ENCODE measurements at regions not wholly inside any gene's neighbourhood (a gene's known extent, or its start where the extent isn't known, plus 50 kb on each side); places are given as distances from the start of the nearest gene placed in this dataset.
A peak's percentile ranks its signal among the peaks of the same experiment; 100 is the strongest.
"Not testable (repeated sequence)": the region's sequence is repeated elsewhere in the genome, so short reads cannot be mapped to it uniquely, and the experiment has no call there.

DNA sequence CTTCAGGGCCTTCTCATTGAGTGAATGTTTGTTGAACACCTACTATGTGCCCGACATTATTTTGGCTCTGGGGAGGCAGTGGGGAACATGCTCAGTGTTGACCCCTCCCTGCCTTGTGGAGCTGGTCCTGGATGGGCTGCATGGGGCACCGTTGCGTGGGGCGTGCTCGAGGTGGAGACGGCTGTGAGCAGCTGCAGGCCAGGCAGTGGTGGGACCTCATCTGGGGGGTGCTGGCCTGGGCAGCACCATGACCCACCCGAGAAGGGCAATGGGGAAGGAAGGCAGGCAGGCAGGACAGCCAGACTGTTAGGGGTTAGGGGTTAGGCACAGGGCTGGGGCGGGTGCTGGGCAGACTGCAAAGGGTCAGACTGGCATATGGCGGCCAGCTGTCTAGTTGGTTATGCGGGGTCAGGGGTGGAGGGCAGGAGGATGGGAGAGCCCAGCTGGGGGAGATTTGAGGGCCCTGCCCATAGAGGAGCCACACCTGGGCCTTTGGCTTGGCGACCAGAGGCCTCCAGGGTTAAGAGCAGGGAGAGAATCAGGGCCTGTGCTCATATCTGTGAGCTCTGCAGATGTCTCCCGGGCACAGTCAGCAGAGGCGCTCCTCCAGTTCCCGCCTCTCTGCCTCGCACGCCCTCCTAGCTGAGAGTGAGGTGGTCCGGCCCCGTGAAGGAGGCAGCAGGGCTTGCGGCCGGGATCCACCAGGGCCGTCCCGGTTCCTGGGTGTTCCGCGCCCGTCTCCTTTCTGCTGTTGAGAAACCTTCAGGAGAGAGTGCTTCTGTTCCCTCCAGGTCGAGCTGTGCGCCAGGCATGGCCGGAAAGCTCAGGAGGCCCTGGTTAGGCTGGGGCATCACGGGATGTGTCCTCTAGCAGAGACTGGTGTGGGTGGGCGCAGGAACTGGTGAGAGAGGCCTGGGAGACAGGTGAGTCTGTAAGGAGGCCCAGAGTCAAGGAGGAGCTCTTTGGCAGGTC is 73.3 kb downstream of the RGS12 start:
- DNase-seq, result no peak

DNA sequence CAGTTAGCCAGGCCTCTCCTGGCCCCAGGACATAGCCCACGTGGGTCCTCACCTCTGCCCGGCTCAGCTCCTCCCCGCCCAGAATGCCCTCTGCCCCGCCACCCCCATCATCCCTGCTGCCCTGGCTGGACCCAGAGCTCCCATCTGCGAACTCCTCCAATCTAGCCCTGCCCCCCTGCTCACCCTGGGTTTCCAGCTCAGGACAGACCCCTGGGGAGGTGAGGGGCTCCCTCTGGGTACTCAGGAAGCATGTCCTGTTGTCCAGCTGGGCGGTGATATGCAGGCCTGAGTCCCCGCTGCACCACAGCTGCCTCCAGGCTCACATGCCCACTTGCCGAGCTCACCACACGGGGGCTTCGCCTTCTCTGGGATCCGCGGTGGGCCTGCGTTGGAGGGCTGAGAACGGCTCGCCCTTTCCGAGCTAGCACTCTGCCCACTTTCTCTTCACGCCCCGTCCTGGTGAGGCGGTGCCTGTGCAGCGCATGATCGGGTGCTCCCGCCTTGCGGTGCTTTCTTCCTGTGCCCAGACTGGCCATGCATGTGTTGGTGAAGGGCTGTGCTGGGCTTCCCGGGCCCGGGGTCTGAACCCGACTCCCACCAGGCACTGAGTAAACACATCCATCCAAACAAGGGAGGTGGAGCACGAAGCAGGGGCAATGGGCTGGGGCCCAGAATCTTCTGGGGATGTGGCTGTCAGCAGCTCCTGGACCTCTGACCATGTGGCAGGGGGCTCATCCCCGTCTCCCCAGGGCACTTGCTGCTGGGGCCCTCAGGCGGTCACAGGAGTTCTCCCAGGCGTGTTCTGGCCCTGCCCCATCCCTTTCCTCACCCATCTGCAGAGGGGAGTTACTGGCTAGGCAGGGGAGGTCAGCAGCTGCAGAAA is 74.3 kb downstream of the RGS12 start:
- DNase-seq, result no peak

DNA sequence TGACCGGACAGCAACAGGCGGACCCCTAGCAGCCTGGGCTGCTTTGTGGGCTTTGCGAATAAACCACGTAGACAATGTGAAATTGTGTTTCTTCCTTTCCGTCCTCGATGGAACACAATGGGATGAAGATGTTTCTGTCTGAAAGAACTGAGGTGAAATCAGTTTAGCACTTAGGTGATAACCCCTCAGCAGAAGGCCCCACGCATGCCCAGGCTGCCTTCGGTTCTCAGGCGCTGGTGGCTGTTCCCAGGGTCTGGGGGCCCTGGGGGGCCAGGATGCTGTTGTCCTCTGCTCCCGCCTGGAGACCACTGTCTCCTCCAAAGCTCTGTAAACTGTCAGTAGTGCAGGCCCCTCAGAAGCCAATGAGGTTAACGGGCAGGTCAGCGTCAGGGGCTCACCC is 73.9 kb upstream of the HGFAC start:
- no peak for DNase-seq

DNA sequence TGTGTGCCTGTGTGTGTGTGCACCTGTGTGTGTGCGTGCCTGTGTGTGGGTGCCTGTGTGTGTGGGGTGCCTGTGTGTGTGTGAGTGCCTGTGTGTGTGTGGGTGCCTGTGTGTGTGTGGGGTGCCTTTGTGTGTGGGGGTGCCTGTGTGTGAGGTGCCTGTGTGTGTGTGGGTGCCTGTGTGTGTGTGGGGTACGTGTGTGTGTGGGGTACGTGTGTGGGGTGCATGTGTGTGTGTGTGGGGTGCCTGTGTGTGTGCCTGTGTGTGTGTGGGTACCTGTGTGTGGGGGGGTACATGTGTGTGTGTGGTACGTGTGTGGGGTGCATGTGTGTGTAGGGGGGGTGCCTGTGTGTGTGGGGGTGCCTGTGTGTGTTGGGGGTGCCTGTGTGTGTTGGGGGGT is 73.4 kb upstream of the HGFAC start:
- no peak for DNase-seq

DNA sequence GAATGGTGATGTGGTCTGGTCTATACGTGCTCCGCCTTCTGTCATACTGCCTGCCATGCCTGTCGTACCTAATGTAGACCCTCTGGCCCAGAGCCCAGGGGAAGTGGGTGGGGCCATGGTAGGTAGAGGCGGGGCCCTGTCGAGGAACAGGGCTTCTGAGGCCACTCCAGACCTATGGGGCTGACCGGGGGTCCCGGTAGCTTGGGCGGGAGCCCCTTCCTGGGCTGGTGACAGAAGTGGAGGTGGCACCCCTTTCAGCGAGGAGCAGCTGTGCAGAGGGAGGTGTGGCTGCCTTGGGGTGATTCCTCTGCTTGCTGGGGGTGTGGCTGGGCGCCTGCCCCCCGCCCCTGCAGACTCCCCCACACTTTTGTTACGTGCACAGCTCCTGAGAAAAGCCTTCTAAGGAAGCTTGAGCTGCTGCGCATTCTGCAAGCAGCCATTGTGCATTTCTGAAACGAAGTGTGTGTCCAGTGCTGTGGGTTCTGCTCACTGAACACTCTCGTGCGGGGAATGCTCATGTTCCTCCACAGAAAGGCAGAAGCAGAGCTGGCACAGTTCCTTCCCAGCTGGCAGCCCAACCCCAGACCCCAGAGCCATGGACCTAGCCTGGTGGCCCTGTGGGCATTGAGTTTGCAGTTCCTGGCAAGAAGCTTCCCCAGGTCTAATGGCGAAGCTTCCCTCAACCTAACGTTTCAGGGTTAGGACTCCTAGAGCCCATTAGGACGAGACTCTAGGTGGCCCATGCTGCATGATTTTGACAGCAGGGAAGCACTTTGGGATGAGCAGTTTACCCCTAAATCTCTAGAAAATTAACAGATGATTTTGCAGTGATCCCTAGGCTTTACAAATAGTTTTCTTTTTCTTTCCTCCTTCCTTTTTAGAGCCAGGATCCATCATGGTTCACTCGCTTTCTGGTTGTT is 72.7 kb upstream of the HGFAC start:
- no peak for DNase-seq

GRCh38 chr4:3369781-3370674 is 71.7 kb upstream of the HGFAC start:
- DNase-seq, result no peak

- no peak for DNase-seq
Observed at GRCh38 chr4:3371033-3372001, 70.5 kb upstream of the HGFAC start.

- no peak for DNase-seq
Observed at GRCh38 chr4:3372264-3372932, 69.4 kb upstream of the HGFAC start.

DNA sequence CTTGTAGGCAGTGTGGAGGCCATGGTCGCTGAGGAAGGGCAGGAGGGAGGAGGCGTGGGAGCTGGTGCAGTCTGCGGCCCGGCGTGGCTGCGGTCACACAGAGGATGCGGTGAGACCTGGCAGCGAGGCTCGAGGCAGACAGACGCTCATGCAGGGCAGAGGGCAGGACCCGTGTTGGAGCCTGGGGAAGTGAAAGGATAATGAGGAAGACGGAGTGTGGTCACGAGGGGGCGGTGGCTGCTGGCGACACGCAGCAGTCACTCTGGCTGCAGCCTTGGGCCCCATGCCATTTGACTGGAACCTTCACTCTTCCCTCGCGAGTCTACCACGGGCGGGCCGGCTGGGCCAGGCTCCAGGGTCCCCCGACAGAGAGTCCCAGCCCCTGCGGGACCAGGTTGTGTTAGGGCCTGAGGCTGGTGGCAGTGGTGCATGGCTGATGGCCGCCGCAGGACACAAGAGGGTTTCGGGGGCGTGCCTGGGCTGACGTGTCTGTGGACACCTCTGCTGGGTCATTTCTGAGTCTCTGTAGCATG is 68.8 kb upstream of the HGFAC start:
- no peak for DNase-seq

GRCh38 chr4:3373468-3373867 is 68.3 kb upstream of the HGFAC start:
- DNase-seq, result no peak

GRCh38 chr4:3374011-3374645 is 67.6 kb upstream of the HGFAC start:
- no peak for DNase-seq

DNA sequence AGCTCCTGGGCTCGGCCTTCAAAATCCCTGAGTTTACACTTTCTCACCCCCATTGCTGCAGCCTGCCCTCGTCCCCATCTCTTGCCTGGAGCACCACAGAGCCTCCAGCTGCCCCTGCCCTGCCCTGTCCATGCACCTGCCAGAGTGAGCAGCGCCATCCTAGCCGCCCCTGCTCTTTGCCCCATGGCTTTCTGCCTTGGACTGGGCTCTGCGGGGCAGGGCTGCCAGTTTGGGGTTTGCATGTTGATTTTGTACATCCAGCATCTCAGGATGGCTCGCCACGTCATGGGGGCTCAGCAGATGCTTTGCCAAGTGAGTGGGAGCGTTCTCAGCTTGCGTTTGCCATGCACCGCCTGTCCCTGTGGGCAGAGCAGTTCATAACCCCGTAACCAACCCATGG is 67.1 kb upstream of the HGFAC start:
- no peak for DNase-seq

GRCh38 chr4:3375688-3376087 is 66.1 kb upstream of the HGFAC start:
- DNase-seq, result peak; percentile 91

DNA sequence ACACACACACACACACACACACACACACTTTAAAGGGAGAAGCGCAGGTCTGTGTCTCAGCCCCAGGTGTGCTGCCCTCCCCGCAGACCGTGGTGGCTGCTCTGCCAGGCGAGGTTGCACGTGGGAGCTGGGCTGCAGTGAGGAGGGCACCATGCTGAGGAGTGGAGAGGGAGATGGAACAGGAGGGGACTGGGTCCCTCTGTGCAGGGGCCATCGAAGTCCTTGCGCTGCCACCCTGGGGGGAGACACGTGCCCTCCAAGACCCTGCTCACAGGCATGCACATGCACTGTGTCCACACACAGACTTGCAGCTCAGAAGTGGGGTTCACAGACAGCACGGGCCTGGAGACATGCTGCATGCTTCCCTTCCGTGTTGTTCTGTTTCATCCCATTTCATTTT is 65.5 kb upstream of the HGFAC start:
- no peak for DNase-seq

GRCh38 chr4:3377557-3377956 is 64.2 kb upstream of the HGFAC start:
- DNase-seq, result no peak

GRCh38 chr4:3380336-3380735 is 61.4 kb upstream of the HGFAC start:
- not testable (repeated sequence) for DNase-seq

DNA sequence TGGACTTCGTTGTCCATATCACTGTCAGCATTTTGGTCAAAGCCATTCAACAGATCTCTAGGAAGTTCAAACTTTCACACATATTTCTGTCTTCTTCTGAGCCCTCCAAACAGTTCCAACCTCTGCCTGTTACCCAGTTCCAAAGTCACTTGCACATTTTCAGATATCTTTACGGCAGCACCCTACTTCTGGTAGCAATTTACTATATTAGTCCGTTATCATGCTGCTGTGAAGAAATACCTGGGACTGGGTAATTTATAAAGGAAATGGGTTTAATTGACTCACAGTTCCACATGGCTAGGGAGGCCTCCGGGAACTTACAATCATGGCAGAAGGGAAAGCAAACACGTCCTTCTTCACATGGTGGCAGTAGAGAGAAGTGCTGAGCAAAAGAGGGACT is 60.6 kb upstream of the HGFAC start:
- not testable (repeated sequence) for DNase-seq

GRCh38 chr4:3382251-3382650 is 59.5 kb upstream of the HGFAC start:
- DNase-seq, result no peak

DNA sequence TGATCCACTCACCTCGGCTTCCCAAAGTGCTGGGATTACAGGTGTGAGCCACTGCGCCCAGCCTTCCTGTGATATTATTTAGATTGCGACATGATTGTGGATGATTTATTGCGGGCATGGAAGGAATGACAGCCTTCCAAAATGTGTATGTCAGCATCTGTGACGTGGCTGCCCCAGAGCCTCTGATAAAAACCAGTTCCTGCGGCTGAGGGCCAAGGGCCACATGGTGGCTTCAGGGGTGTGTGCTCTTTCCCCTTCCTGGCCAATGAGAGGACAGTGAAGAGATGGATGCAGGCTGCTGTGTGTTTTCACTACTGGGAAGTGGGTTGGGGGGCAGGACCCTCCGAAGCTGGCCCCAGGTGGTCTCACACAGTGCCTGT is 57.4 kb upstream of the HGFAC start:
- no peak for DNase-seq
